ENCODE measurements at regions not wholly inside any gene's neighbourhood (a gene's known extent, or its start where the extent isn't known, plus 50 kb on each side); places are given as distances from the start of the nearest gene placed in this dataset.

GRCh38 chr1:213828867-213829266 is 158.9 kb upstream of the PROX1 start:
- no peak overlapping the region for H3K27ac ChIP-seq
- H3K27me3 ChIP-seq = no peaks in the 10 kb centered on the region
- intact Hi-C loops (cut with DNase I; ENCODE audit: low total_unique reads) = no loop called here
- peaks cover 0 to 6% of the 10 kb centered on the region in 2 donors for H3K9me3 ChIP-seq
- H3K4me1 ChIP-seq = no peaks in the 10 kb centered on the region
- TF ChIP-seq CTCF (IDR thresholded peaks at IDR 0.05) (no peak), POLR2AphosphoS5 (IDR thresholded peaks at IDR 0.05) (no peak), POLR2A (IDR thresholded peaks at IDR 0.05) (no peak)
- H3K4me3 ChIP-seq = no peak overlapping the region
- no peaks in the 10 kb centered on the region for H3K36me3 ChIP-seq
- DNase-seq (ENCODE audit: low spot score in 2 of 2) = no peak

- peaks cover 0 to 6% of the 10 kb centered on the region in 2 donors for H3K9me3 ChIP-seq
- no peaks in the 10 kb centered on the region for H3K27me3 ChIP-seq
- no peak for DNase-seq (ENCODE audit: low spot score in 2 of 2)
- no peaks in the 10 kb centered on the region for H3K36me3 ChIP-seq
- no peaks in the 10 kb centered on the region for H3K4me1 ChIP-seq
- no peak overlapping the region for H3K4me3 ChIP-seq
- intact Hi-C loops (cut with DNase I; ENCODE audit: low total_unique reads) = no loop called here
- H3K27ac ChIP-seq = no peak overlapping the region
- no peak for TF ChIP-seq POLR2AphosphoS5 (IDR thresholded peaks at IDR 0.05)
- no peak for TF ChIP-seq POLR2A (IDR thresholded peaks at IDR 0.05)
- no peak for TF ChIP-seq CTCF (IDR thresholded peaks at IDR 0.05)
Measured at GRCh38 chr1:213829780-213830179, 158.0 kb upstream of the PROX1 start.

GRCh38 chr1:213830371-213830770 is 157.4 kb upstream of the PROX1 start:
- H3K36me3 ChIP-seq = no peaks in the 10 kb centered on the region
- no peak overlapping the region for H3K4me3 ChIP-seq
- TF ChIP-seq CTCF (IDR thresholded peaks at IDR 0.05) = no peak
- no peak for TF ChIP-seq POLR2AphosphoS5 (IDR thresholded peaks at IDR 0.05)
- no peak for TF ChIP-seq POLR2A (IDR thresholded peaks at IDR 0.05)
- peaks cover 0 to 6% of the 10 kb centered on the region in 2 donors for H3K9me3 ChIP-seq
- intact Hi-C loops (cut with DNase I; ENCODE audit: low total_unique reads) = no loop called here
- H3K4me1 ChIP-seq = no peaks in the 10 kb centered on the region
- H3K27me3 ChIP-seq = no peaks in the 10 kb centered on the region
- DNase-seq (ENCODE audit: low spot score in 2 of 2) = no peak
- H3K27ac ChIP-seq = no peak overlapping the region

GRCh38 chr1:213840575-213840974 is 147.2 kb upstream of the PROX1 start:
- H3K36me3 ChIP-seq = no peaks in the 10 kb centered on the region
- H3K27ac ChIP-seq = no peak overlapping the region
- H3K27me3 ChIP-seq = no peaks in the 10 kb centered on the region
- H3K9me3 ChIP-seq = no peaks in the 10 kb centered on the region
- intact Hi-C loops (cut with DNase I; ENCODE audit: low total_unique reads) = no loop called here
- TF ChIP-seq CTCF (IDR thresholded peaks at IDR 0.05) = no peak
- TF ChIP-seq POLR2AphosphoS5 (IDR thresholded peaks at IDR 0.05) = no peak
- no peak for TF ChIP-seq POLR2A (IDR thresholded peaks at IDR 0.05)
- DNase-seq (ENCODE audit: low spot score in 2 of 2) = no peak
- no peak overlapping the region for H3K4me3 ChIP-seq
- no peaks in the 10 kb centered on the region for H3K4me1 ChIP-seq

GRCh38 chr1:213844632-213845031 is 143.1 kb upstream of the PROX1 start:
- Histone ChIP-seq H3K27ac (no peak overlapping the region), H3K27me3 (no peaks in the 10 kb centered on the region), H3K9me3 (no peaks in the 10 kb centered on the region), H3K36me3 (no peaks in the 10 kb centered on the region), H3K4me3 (no peak overlapping the region), H3K4me1 (no peaks in the 10 kb centered on the region)
- TF ChIP-seq POLR2A (IDR thresholded peaks at IDR 0.05) (no peak), CTCF (IDR thresholded peaks at IDR 0.05) (no peak), POLR2AphosphoS5 (IDR thresholded peaks at IDR 0.05) (no peak)
- DNase-seq (ENCODE audit: low spot score in 2 of 2) = no peak
- intact Hi-C loops (cut with DNase I; ENCODE audit: low total_unique reads) = no loop called here
